ENCODE measurements at regions not wholly inside any gene's neighbourhood (a gene's known extent, or its start where the extent isn't known, plus 50 kb on each side); places are given as distances from the start of the nearest gene placed in this dataset.

GRCh38 chr12:100718187-100718586 lies 76.4 kb upstream of the ANO4 start:
- no peak overlapping the region for H3K4me3 ChIP-seq
- WGBS: 21% methylated on average over 5 of the region's 5 CpGs
- no peak overlapping the region for H3K27ac ChIP-seq
- H3K9me3 ChIP-seq: no peaks in the 10 kb centered on the region
- H3K36me3 ChIP-seq: no peaks in the 10 kb centered on the region
- intact Hi-C loops (cut with DNase I): no loop called here
- TF ChIP-seq, protein P1, sequence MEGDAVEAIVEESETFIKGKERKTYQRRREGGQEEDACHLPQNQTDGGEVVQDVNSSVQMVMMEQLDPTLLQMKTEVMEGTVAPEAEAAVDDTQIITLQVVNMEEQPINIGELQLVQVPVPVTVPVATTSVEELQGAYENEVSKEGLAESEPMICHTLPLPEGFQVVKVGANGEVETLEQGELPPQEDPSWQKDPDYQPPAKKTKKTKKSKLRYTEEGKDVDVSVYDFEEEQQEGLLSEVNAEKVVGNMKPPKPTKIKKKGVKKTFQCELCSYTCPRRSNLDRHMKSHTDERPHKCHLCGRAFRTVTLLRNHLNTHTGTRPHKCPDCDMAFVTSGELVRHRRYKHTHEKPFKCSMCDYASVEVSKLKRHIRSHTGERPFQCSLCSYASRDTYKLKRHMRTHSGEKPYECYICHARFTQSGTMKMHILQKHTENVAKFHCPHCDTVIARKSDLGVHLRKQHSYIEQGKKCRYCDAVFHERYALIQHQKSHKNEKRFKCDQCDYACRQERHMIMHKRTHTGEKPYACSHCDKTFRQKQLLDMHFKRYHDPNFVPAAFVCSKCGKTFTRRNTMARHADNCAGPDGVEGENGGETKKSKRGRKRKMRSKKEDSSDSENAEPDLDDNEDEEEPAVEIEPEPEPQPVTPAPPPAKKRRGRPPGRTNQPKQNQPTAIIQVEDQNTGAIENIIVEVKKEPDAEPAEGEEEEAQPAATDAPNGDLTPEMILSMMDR (IDR thresholded peaks at IDR 0.05): no peak
- TF ChIP-seq POLR2A (IDR thresholded peaks at IDR 0.05): no peak
- no peak for TF ChIP-seq POLR2AphosphoS5 (IDR thresholded peaks at IDR 0.05)
- no peaks in the 10 kb centered on the region for H3K4me1 ChIP-seq (replicated peaks)
- peaks cover 9% of the 10 kb centered on the region for H3K27me3 ChIP-seq (replicated peaks; ENCODE audit: insufficient read depth)
- no peak for DNase-seq (ENCODE audit: low spot score)

GRCh38 chr12:100720016-100720654 lies 74.4 kb upstream of the ANO4 start:
- TF ChIP-seq POLR2AphosphoS5 (IDR thresholded peaks at IDR 0.05) (no peak), POLR2A (IDR thresholded peaks at IDR 0.05) (no peak)
- TF ChIP-seq, protein P1 (IDR thresholded peaks at IDR 0.05): no peak
- Histone ChIP-seq H3K4me3 (no peak overlapping the region), H3K27ac (no peak overlapping the region), H3K27me3 (replicated peaks; ENCODE audit: insufficient read depth) (peaks cover 9% of the 10 kb centered on the region), H3K4me1 (replicated peaks) (no peaks in the 10 kb centered on the region), H3K36me3 (no peaks in the 10 kb centered on the region), H3K9me3 (no peaks in the 10 kb centered on the region)
- intact Hi-C loops (cut with DNase I): no loop called here
- WGBS: 85% methylated on average over 4 of the region's 4 CpGs
- no peak for DNase-seq (ENCODE audit: low spot score)

- H3K36me3 ChIP-seq: no peaks in the 10 kb centered on the region
- peaks cover 6% of the 10 kb centered on the region for H3K27me3 ChIP-seq (replicated peaks; ENCODE audit: insufficient read depth)
- no peak overlapping the region for H3K27ac ChIP-seq
- 76% methylated on average over 2 of the region's 2 CpGs for WGBS
- H3K4me1 ChIP-seq (replicated peaks): no peaks in the 10 kb centered on the region
- TF ChIP-seq POLR2AphosphoS5 (IDR thresholded peaks at IDR 0.05) (no peak), POLR2A (IDR thresholded peaks at IDR 0.05) (no peak)
- TF ChIP-seq, protein P1 (IDR thresholded peaks at IDR 0.05): no peak
- H3K4me3 ChIP-seq: no peak overlapping the region
- no peak for DNase-seq (ENCODE audit: low spot score)
- intact Hi-C loops (cut with DNase I): no loop called here
- H3K9me3 ChIP-seq: no peaks in the 10 kb centered on the region
These were observed 73.4 kb upstream of the ANO4 start for GRCh38 chr12:100721169-100721568.

GRCh38 chr12:100724071-100724470 lies 70.5 kb upstream of the ANO4 start:
- intact Hi-C loops (cut with DNase I): no loop called here
- no peaks in the 10 kb centered on the region for H3K36me3 ChIP-seq
- H3K4me3 ChIP-seq: no peak overlapping the region
- 36% methylated on average over 3 of the region's 3 CpGs for WGBS
- no peaks in the 10 kb centered on the region for H3K27me3 ChIP-seq (replicated peaks; ENCODE audit: insufficient read depth)
- H3K27ac ChIP-seq: no peak overlapping the region
- TF ChIP-seq POLR2AphosphoS5 (IDR thresholded peaks at IDR 0.05): no peak
- TF ChIP-seq POLR2A (IDR thresholded peaks at IDR 0.05): no peak
- TF ChIP-seq, protein P1 (IDR thresholded peaks at IDR 0.05): no peak
- no peak for DNase-seq (ENCODE audit: low spot score)
- no peaks in the 10 kb centered on the region for H3K4me1 ChIP-seq (replicated peaks)
- H3K9me3 ChIP-seq: no peaks in the 10 kb centered on the region

Measured in prostate gland (tissue), 2 donors.